Coronary artery (tissue), 2 donors: ENCODE measurements at regions not wholly inside any gene's neighbourhood (a gene's known extent, or its start where the extent isn't known, plus 50 kb on each side); places are given as distances from the start of the nearest gene placed in this dataset.

Experiments used
- DNase-seq: peaks from one replicate; pipeline ENCODE4 v3.0.0-alpha.2; 2017; ENCODE audit warnings: low spot score
- H3K27ac ChIP-seq, 2 donors: fragments of 200-600 bp; sonication (generic); one replicate each; pipeline ENCODE4 v1.5.1; 2016 to 2019
- H3K4me3 ChIP-seq: fragments of 200-600 bp; sonication (generic); 2 replicates; pipeline ENCODE4 v1.5.1; 2016; ENCODE audit warnings: mild to moderate bottlenecking, moderate library complexity
- CTCF ChIP-seq: fragments of 200-600 bp; sonication (generic); IDR thresholded peaks from one replicate; pipeline ENCODE4 v1.5.1; 2019; ENCODE audit warnings: antibody characterized with exemption

GRCh38 chr13:82002710-82003109, 1661.8 kb upstream of the SPRY2 start:
- DNase-seq = no peak
- TF ChIP-seq CTCF = no peak
- no peak overlapping the region for H3K4me3 ChIP-seq
- H3K27ac ChIP-seq = no peak overlapping the region

GRCh38 chr13:81995316-81995715, 1654.4 kb upstream of the SPRY2 start:
- no peak overlapping the region for H3K4me3 ChIP-seq
- DNase-seq = no peak
- no peak for TF ChIP-seq CTCF
- H3K27ac ChIP-seq = no peak overlapping the region

DNA sequence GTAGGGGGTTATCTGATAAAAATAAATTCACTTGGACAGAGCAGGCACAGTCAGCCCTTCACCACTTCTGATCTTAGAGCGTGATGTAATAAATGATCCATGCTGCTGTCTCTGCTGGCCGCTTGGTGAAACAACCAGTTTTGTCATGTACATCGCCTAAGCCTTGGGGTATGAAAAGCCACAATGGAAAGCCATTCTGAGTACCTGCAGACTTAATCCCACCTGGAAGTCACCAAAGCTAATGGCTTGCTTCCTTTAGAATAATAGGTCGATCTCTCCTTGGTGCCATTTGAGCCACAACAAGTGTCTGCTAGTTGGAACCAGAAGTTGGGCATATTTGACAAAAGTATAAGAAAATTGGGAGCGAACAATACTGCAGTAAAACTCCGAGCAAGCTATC, 1649.7 kb upstream of the SPRY2 start:
- TF ChIP-seq CTCF = no peak
- Histone ChIP-seq H3K4me3 (no peak overlapping the region), H3K27ac (no peak overlapping the region)
- no peak for DNase-seq

- DNase-seq = no peak
- H3K4me3 ChIP-seq = no peak overlapping the region
- no peak overlapping the region for H3K27ac ChIP-seq
- TF ChIP-seq CTCF = no peak
Observed at GRCh38 chr13:81988567-81988966, 1647.6 kb upstream of the SPRY2 start.

DNA sequence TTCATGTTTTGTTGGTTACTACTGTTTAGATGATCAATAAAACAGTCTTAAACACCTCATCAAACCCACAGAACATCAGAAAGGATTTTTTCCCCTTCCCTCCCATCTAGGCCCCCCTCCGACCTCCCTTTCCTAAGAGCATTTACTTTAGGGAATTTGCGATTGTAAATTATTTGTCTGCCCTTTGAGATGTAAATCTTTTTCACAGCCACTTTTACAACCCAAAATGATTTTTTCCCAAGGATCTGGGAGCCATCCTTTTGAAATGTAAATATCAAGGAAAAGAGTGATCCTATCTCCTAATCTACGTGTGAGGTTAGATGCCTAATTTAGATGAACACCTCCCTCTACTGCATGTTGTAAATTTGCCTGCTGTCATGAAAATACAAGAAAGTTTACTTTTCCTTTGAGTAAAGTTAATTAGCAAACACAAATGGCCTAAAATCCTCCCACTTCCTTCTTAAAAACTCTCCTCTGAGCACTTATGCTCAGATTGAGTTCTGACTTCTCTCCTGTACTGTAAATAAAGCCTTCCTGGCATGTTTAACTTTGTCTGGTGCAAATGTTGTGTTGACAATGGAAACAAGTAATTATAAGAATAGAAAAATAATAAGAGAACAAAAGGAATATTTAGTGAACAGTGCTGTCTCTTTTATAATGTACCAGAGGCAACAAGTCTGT, 1646.9 kb upstream of the SPRY2 start:
- no peak for TF ChIP-seq CTCF

DNA sequence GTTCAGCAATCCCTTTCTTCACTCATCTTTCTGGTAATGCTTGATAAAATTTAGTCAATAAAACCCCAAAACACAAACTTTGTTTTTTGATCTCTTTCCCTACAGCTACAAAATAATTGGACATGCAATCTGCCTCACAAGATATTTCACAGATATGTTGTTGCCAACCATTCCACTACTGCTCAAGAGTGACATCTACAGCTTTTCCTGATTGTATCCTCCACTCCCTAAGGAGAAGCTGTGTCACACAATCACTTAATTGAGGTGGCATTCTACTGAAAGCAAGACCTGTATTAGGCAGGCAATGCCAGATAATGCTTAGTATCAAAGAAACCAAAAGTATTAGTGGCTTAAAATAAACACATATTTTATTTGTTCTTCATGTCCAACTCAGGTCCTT, 1646.2 kb upstream of the SPRY2 start:
- no peak for TF ChIP-seq CTCF
- no peak for DNase-seq
- Histone ChIP-seq H3K27ac (no peak overlapping the region), H3K4me3 (no peak overlapping the region)

More for the DNA sequence above, 1646.9 kb upstream of the SPRY2 start:
- H3K27ac ChIP-seq = no peak overlapping the region
- H3K4me3 ChIP-seq = no peak overlapping the region
- no peak for DNase-seq

- H3K27ac ChIP-seq = no peak overlapping the region
- DNase-seq = no peak
- no peak for TF ChIP-seq CTCF
- no peak overlapping the region for H3K4me3 ChIP-seq
Observed at GRCh38 chr13:81986308-81986707, 1645.4 kb upstream of the SPRY2 start.
